HepG2 (cell line): ENCODE measurements at regions not wholly inside any gene's neighbourhood (a gene's known extent, or its start where the extent isn't known, plus 50 kb on each side); places are given as distances from the start of the nearest gene placed in this dataset.

ENCODE experiments used
- ATAC-seq: fragments of 200-7000 bp; cut with Tn5 transposase; 3 replicates; pipeline ENCODE4 v1.9.1; 2020; ENCODE audit warnings: mild to moderate bottlenecking, moderate library complexity
- BruUV-seq: library from RNA; stranded (reverse); fragments of 400-500 nt; replicated peaks from 2 replicates; lab custom pipeline; 2021; lab: Mats Ljungman, UMichigan
- CTCF ChIA-PET: fragments of 300-600 bp; formaldehyde crosslinking; extraction: SDS; loops from one replicate; lab custom pipeline; 2021; ENCODE audit warnings: low total read pairs, inconsistent platforms, low intra/inter-chr PET ratio; lab: Yijun Ruan, JAX
- POLR2A ChIA-PET: fragments of 350-600 bp; sonication (Branson Sonifier 250); formaldehyde crosslinking; loops from one replicate; lab custom pipeline; 2020; ENCODE audit warnings: antibody characterized with exemption, inconsistent platforms; lab: Yijun Ruan, JAX
- DNase-seq: peaks from one replicate; pipeline ENCODE4 v3.0.0-alpha.2; 2015; ENCODE audit warnings: low spot score
- FAIRE-seq: peaks from 3 replicates; lab custom pipeline; 2011; peaks lifted over from hg19 to GRCh38; lab: Jason Lieb, UNC
- H2AFZ ChIP-seq: one replicate; pipeline ENCODE4 v1.6.1; 2011; ENCODE audit warnings: low read length, inconsistent platforms
- H3K27ac ChIP-seq: fragments of 300-600 bp; 3 replicates; pipeline ENCODE4 v1.8.0; 2011; ENCODE audit warnings: mixed run types, mild to moderate bottlenecking, mixed read lengths, low read length, inconsistent platforms; ENCODE audit not compliant: insufficient read depth; ENCODE audit errors: extremely low read length
- H3K27me3 ChIP-seq, 2 experiments: fragments of 200-600 bp in 1 of 2; 2 replicates in 1 of 2; 3 replicates in 1 of 2; pipeline versions ENCODE4 v1.6.0 to v1.8.0; 2011; ENCODE audit warnings: low read length in 2 of 2, mild to moderate bottlenecking in 2 of 2, moderate library complexity in 2 of 2, inconsistent platforms in 1 of 2; ENCODE audit not compliant: insufficient read depth in 2 of 2, control insufficient read depth in 1 of 2
- H3K36me3 ChIP-seq, 2 experiments: fragments of 200-600 bp in 1 of 2; replicated peaks in 1 of 2; 2 replicates in 1 of 2; 3 replicates in 1 of 2; pipeline versions ENCODE4 v1.5.1 to v1.8.0; 2011; ENCODE audit warnings: low read length in 2 of 2, inconsistent platforms in 1 of 2; ENCODE audit not compliant: insufficient read depth in 2 of 2, control insufficient read depth in 1 of 2
- H3K4me1 ChIP-seq: 2 replicates; pipeline ENCODE4 v1.5.1; 2012; ENCODE audit warnings: low read length, inconsistent platforms; ENCODE audit not compliant: insufficient read depth
- H3K4me2 ChIP-seq: 2 replicates; pipeline ENCODE4 v1.6.0; 2011; ENCODE audit warnings: low read depth, low read length, inconsistent platforms
- H3K4me3 ChIP-seq, 3 experiments: fragments of 200-600 bp in 1 of 3; sonication (generic), shearing (Covaris generic) in 1 of 3; replicated peaks in 1 of 3; 2 replicates each; pipeline ENCODE4 v1.5.1; 2011 to 2016; ENCODE audit warnings: low read length in 3 of 3, inconsistent platforms in 2 of 3, low read depth in 2 of 3, mild to moderate bottlenecking in 2 of 3, control low read depth in 1 of 3, mixed read lengths in 1 of 3; ENCODE audit not compliant: insufficient read depth in 1 of 3
- H3K79me2 ChIP-seq: one replicate; pipeline ENCODE4 v1.6.1; 2011; ENCODE audit warnings: low read length, inconsistent platforms; ENCODE audit not compliant: insufficient read depth
- H3K9ac ChIP-seq: 2 replicates; pipeline ENCODE4 v1.6.0; 2011; ENCODE audit warnings: mild to moderate bottlenecking, low read depth, low read length, inconsistent platforms; ENCODE audit not compliant: insufficient read depth
- H3K9me3 ChIP-seq: 2 replicates; pipeline ENCODE4 v1.5.1; 2012; ENCODE audit warnings: mild to moderate bottlenecking, low read length
- H4K20me1 ChIP-seq: 2 replicates; pipeline ENCODE4 v1.6.0; 2011; ENCODE audit warnings: inconsistent platforms, mild to moderate bottlenecking, low read length, moderate library complexity; ENCODE audit not compliant: insufficient read depth
- BHLHE40 ChIP-seq: IDR thresholded peaks from 2 replicates; pipeline ENCODE4 v1.6.1; 2011; ENCODE audit warnings: low read length, improper control_type of control experiment
- HDAC1 ChIP-seq: sonication (generic); formaldehyde crosslinking; IDR thresholded peaks from 2 replicates; pipeline ENCODE4 v1.5.1; 2020; ENCODE audit warnings: mild to moderate bottlenecking, missing genetic modification reagents
- HDAC6 ChIP-seq: fragments of 200-600 bp; sonication (generic); IDR thresholded peaks from 2 replicates; pipeline ENCODE4 v1.7.0; 2017; ENCODE audit warnings: mild to moderate bottlenecking, antibody characterized with exemption, low read length, low read depth
- HNF4A ChIP-seq: sonication (generic); formaldehyde crosslinking; IDR thresholded peaks from 2 replicates; pipeline ENCODE4 v1.4.0; 2020; ENCODE audit warnings: missing genetic modification reagents
- KAT8 ChIP-seq: IDR thresholded peaks from 2 replicates; pipeline ENCODE4 v1.6.1; 2016; ENCODE audit warnings: missing genetic modification reagents, missing compliant biosample characterization
- KLF12 ChIP-seq: sonication (generic); formaldehyde crosslinking; IDR thresholded peaks from 2 replicates; pipeline ENCODE4 v1.4.0; 2020; ENCODE audit warnings: missing genetic modification reagents, borderline replicate concordance
- MIER3 ChIP-seq: IDR thresholded peaks from 2 replicates; pipeline ENCODE4 v1.6.1; 2016; ENCODE audit warnings: missing compliant biosample characterization, borderline replicate concordance
- NFE2L1 ChIP-seq: sonication (generic); formaldehyde crosslinking; IDR thresholded peaks from 2 replicates; pipeline ENCODE4 v1.4.0; 2020; ENCODE audit warnings: missing genetic modification reagents, mild to moderate bottlenecking, borderline replicate concordance
- RXRA ChIP-seq: sonication (generic); formaldehyde crosslinking; IDR thresholded peaks from 2 replicates; pipeline ENCODE4 v1.5.1; 2020; ENCODE audit warnings: missing genetic modification reagents
- SALL2 ChIP-seq: sonication (generic); formaldehyde crosslinking; IDR thresholded peaks from 2 replicates; pipeline ENCODE4 v1.8.1; 2023; ENCODE audit warnings: mild to moderate bottlenecking, missing genetic modification reagents, inconsistent platforms
- TBX3 ChIP-seq: fragments of 450-650 bp; IDR thresholded peaks from 2 replicates; pipeline ENCODE4 v1.6.1; 2017; ENCODE audit warnings: antibody characterized with exemption, mild to moderate bottlenecking, inconsistent platforms, borderline replicate concordance
- WIZ ChIP-seq: sonication (generic); formaldehyde crosslinking; IDR thresholded peaks from 2 replicates; pipeline ENCODE4 v1.5.1; 2020; ENCODE audit warnings: mild to moderate bottlenecking, missing genetic modification reagents
- ZBTB21 ChIP-seq: sonication (generic); formaldehyde crosslinking; IDR thresholded peaks from 2 replicates; pipeline ENCODE4 v1.4.0; 2020; ENCODE audit warnings: missing genetic modification reagents
- ZNF547 ChIP-seq: sonication (generic); formaldehyde crosslinking; IDR thresholded peaks from 2 replicates; pipeline ENCODE4 v1.5.1; 2020; ENCODE audit warnings: mild to moderate bottlenecking, missing genetic modification reagents
- ZNF614 ChIP-seq: IDR thresholded peaks from 2 replicates; pipeline ENCODE4 v1.6.1; 2018; ENCODE audit warnings: missing biosample characterization, missing genetic modification reagents, inconsistent platforms, borderline replicate concordance
- ZNF781 ChIP-seq: sonication (generic); formaldehyde crosslinking; IDR thresholded peaks from 2 replicates; pipeline ENCODE4 v1.5.1; 2020; ENCODE audit warnings: borderline replicate concordance, mild to moderate bottlenecking, missing genetic modification reagents; ENCODE audit errors: not compliant biosample characterization
- WGBS: methylation state at CpG from one replicate; pipeline ENCODE4 v1.1.6; 2017; ENCODE audit warnings: low lambda C conversion rate; 5-methylcytosine and 5-hydroxymethylcytosine counted together
- in situ Hi-C: cut with HindIII; loops from 2 replicates; pipeline ENCODE4 v1.10.0; 2017; ENCODE audit warnings: low pct_unique_long_range_greater_than_20kb; ENCODE audit not compliant: extremely low pct_ligation_motif_present
- intact Hi-C: fragments of 100-400 bp; cut with micrococcal nuclease; formaldehyde crosslinking; loops from one replicate; pipeline ENCODE4 v1.10.0; 2022; ENCODE audit not compliant: unreplicated experiment
- TF ChIP-seq, protein P1 (sequence below): sonication (generic); formaldehyde crosslinking; IDR thresholded peaks from 2 replicates; pipeline ENCODE4 v1.5.0; 2020; ENCODE audit warnings: missing genetic modification reagents
- TF ChIP-seq, protein P2 (sequence below): sonication (generic); formaldehyde crosslinking; IDR thresholded peaks from 2 replicates; pipeline ENCODE4 v1.4.0; 2020; ENCODE audit warnings: low read depth, mild to moderate bottlenecking, missing genetic modification reagents
- TF ChIP-seq, protein P3 (sequence below): sonication (generic); formaldehyde crosslinking; conservative IDR thresholded peaks from 2 replicates; pipeline ENCODE4 v1.8.0; 2022; ENCODE audit warnings: low read depth, missing genetic modification reagents

DNA sequence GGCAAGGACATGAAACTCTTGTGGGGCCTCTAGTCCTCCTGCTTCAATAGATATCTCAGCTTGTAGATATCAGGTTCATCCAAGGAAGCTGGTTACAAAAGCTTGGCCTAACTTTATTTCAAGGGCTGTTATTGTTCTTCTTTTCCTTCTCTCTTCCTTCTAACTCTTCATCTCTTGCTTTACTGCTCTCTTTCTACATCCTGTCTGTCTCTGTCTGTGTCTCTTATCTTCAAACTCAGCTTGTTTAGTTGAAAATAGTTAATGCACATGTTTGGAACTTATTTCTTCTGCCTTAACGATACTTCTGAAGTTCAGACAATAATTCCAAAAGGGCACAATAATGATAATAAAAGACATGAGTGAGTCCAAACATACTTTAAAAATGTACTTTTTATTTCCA, 393.9 kb downstream of the NXPH1 start:
- no peak for TF ChIP-seq HDAC1 (CRISPR knock-in tag)
- no peak for TF ChIP-seq HNF4A (CRISPR knock-in tag)
- TF ChIP-seq MIER3 (CRISPR knock-in tag), result no peak
- TF ChIP-seq KAT8 (CRISPR knock-in tag), result no peak
- no peak for TF ChIP-seq RXRA (CRISPR knock-in tag)
- no peak for TF ChIP-seq WIZ (CRISPR knock-in tag)
- TF ChIP-seq, protein P1, sequence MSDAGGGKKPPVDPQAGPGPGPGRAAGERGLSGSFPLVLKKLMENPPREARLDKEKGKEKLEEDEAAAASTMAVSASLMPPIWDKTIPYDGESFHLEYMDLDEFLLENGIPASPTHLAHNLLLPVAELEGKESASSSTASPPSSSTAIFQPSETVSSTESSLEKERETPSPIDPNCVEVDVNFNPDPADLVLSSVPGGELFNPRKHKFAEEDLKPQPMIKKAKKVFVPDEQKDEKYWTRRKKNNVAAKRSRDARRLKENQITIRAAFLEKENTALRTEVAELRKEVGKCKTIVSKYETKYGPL (CRISPR knock-in tag), result no peak
- no peak for TF ChIP-seq ZNF781 (CRISPR knock-in tag)
- TF ChIP-seq ZNF614 (CRISPR knock-in tag), result no peak
- no peak for TF ChIP-seq TBX3
- TF ChIP-seq, protein P2, sequence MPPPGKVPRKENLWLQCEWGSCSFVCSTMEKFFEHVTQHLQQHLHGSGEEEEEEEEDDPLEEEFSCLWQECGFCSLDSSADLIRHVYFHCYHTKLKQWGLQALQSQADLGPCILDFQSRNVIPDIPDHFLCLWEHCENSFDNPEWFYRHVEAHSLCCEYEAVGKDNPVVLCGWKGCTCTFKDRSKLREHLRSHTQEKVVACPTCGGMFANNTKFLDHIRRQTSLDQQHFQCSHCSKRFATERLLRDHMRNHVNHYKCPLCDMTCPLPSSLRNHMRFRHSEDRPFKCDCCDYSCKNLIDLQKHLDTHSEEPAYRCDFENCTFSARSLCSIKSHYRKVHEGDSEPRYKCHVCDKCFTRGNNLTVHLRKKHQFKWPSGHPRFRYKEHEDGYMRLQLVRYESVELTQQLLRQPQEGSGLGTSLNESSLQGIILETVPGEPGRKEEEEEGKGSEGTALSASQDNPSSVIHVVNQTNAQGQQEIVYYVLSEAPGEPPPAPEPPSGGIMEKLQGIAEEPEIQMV (CRISPR knock-in tag), result no peak
- no peak for TF ChIP-seq ZNF547
- TF ChIP-seq ZBTB21 (CRISPR knock-in tag), result no peak
- no peak for TF ChIP-seq KLF12 (CRISPR knock-in tag)
- TF ChIP-seq, protein P3, sequence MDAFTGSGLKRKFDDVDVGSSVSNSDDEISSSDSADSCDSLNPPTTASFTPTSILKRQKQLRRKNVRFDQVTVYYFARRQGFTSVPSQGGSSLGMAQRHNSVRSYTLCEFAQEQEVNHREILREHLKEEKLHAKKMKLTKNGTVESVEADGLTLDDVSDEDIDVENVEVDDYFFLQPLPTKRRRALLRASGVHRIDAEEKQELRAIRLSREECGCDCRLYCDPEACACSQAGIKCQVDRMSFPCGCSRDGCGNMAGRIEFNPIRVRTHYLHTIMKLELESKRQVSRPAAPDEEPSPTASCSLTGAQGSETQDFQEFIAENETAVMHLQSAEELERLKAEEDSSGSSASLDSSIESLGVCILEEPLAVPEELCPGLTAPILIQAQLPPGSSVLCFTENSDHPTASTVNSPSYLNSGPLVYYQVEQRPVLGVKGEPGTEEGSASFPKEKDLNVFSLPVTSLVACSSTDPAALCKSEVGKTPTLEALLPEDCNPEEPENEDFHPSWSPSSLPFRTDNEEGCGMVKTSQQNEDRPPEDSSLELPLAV (CRISPR knock-in tag), result no peak
- no peak for TF ChIP-seq HDAC6
- TF ChIP-seq NFE2L1, result no peak
- TF ChIP-seq SALL2 (CRISPR knock-in tag), result no peak
- TF ChIP-seq BHLHE40, result no peak
- ATAC-seq, result no peak
- intact Hi-C loops, result no loop called here
- no peaks in the 10 kb centered on the region for H3K79me2 ChIP-seq
- H4K20me1 ChIP-seq, result no peaks in the 10 kb centered on the region
- H3K9ac ChIP-seq, result no peak overlapping the region
- BruUV-seq, result no TSS peak
- no peak for FAIRE-seq
- H3K4me3 ChIP-seq, result no peak overlapping the region
- no peaks in the 10 kb centered on the region for H3K36me3 ChIP-seq
- H3K4me1 ChIP-seq, result no peaks in the 10 kb centered on the region
- in situ Hi-C loops, result no loop called here
- ChIA-PET POLR2A (no interaction called here), CTCF (no interaction called here)
- no peak overlapping the region for H3K4me2 ChIP-seq
- no peaks in the 10 kb centered on the region for H3K27me3 ChIP-seq
- no peak for DNase-seq
- H3K9me3 ChIP-seq, result peaks cover 74% of the 10 kb centered on the region
- 2% methylated on average over 1 of the region's 1 CpG for WGBS
- H3K27ac ChIP-seq, result no peak overlapping the region
- H2AFZ ChIP-seq, result no peak overlapping the region
